ENCODE measurements at regions not wholly inside any gene's neighbourhood (a gene's known extent, or its start where the extent isn't known, plus 50 kb on each side); places are given as distances from the start of the nearest gene placed in this dataset.

DNA sequence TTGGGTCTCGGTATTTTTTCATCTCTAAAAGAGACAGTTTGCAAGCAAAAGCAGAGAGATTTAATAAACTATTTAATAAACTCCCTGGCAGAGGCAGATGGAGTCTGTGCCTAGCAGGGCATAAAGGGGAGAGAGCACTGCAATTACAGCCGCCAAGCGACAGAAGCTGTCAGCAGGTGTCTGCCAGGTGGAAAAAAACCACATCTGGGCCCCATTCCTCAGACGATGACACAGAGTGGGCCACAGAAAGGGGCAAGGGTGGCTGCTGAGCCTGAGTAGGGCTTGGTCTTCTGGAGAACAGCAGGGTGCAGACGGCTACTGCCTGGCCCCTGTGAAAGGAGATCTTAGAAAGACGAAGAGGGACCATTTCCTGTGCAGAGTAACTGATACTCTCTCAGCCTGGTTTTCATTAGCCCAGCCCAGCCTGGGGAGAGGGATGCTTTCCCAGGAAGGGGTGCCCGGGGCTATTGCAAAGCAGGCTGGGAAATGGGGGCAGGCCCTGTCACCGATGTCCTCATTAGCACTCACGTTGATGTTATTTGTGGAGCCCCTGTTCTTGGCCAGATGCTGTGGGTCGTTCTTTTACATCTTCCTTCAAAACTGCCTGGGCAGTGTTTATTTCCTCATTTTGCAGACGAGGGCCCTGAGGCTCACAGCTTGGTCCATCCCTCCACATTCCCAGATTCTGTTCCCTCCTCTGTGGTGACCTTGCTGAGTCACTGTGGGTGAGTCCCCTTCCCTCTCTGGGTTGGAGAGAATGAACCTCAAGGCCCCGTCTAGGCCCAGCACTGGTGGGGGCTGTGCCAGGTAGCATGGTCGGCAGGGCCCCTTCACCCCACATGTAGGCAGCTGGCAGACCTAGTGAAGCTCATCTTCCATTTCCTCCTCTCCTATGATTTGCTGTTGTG, 472.7 kb downstream of the PTPRU start:
- CTCF ChIA-PET: interaction anchor here (0.7 kb wide), 1 partner anchor 266 kb away, joined by 3 read pairs; no protein-coding TSS in a partner anchor
- no peak for TF ChIP-seq BHLHE40 (IDR thresholded peaks at IDR 0.05; ENCODE audit: borderline replicate concordance)
- TF ChIP-seq TARDBP (IDR thresholded peaks at IDR 0.05): no peak
- no peak for TF ChIP-seq ARNT (IDR thresholded peaks at IDR 0.05)
- TF ChIP-seq HDGF (IDR thresholded peaks at IDR 0.05; ENCODE audit: borderline replicate concordance): no peak
- TF ChIP-seq, protein P1, sequence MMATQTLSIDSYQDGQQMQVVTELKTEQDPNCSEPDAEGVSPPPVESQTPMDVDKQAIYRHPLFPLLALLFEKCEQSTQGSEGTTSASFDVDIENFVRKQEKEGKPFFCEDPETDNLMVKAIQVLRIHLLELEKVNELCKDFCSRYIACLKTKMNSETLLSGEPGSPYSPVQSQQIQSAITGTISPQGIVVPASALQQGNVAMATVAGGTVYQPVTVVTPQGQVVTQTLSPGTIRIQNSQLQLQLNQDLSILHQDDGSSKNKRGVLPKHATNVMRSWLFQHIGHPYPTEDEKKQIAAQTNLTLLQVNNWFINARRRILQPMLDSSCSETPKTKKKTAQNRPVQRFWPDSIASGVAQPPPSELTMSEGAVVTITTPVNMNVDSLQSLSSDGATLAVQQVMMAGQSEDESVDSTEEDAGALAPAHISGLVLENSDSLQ (IDR thresholded peaks at IDR 0.05): no peak
- no peak for TF ChIP-seq FOXM1 (IDR thresholded peaks at IDR 0.05; ENCODE audit: borderline replicate concordance)
- no peak for TF ChIP-seq L3MBTL2 (conservative IDR thresholded peaks at IDR 0.05)
- no peak for TF ChIP-seq FOXK2 (IDR thresholded peaks at IDR 0.05)
- no peak for TF ChIP-seq ZNF384 (IDR thresholded peaks at IDR 0.05)
- TF ChIP-seq ELF4 (IDR thresholded peaks at IDR 0.05): no peak
- no peak for TF ChIP-seq CTBP1 (IDR thresholded peaks at IDR 0.05; ENCODE audit: borderline replicate concordance)
- DNase-seq (ENCODE audit: extremely low spot score): no peak
- POLR2A ChIA-PET: no interaction called here

DNA sequence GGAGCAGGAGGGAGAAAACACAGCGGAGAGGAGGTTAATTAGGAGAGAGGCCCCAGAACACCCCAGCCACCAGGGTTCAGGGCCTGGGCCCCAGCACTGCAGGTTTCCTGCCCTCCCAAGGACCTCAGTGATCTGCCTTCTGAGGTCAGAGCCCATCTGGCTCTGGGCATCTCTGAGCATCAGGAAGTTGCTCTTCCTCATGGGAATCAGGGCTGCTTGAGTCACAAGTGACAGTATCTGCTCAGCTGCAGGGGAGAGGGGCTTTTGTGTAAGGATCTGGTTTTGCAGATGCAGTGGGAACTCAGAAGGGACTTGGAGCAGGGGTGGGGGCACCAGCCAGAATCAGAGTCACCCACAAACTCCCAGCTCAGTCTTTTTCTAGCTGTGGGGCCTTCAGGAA, 472.1 kb downstream of the PTPRU start:
- TF ChIP-seq FOXA1 (IDR thresholded peaks at IDR 0.05) (no peak), SUZ12 (IDR thresholded peaks at IDR 0.05) (no peak), LEF1 (IDR thresholded peaks at IDR 0.05; ENCODE audit: borderline replicate concordance) (no peak), NFRKB (IDR thresholded peaks at IDR 0.05) (no peak), ZNF384 (IDR thresholded peaks at IDR 0.05) (no peak), FOXK2 (IDR thresholded peaks at IDR 0.05) (no peak), BHLHE40 (IDR thresholded peaks at IDR 0.05; ENCODE audit: borderline replicate concordance) (no peak), L3MBTL2 (conservative IDR thresholded peaks at IDR 0.05) (no peak), FOXM1 (IDR thresholded peaks at IDR 0.05; ENCODE audit: borderline replicate concordance) (no peak), HDGF (IDR thresholded peaks at IDR 0.05; ENCODE audit: borderline replicate concordance) (no peak)
- ChIA-PET CTCF (no interaction called here), POLR2A (no interaction called here)
- DNase-seq (ENCODE audit: extremely low spot score): no peak

DNA sequence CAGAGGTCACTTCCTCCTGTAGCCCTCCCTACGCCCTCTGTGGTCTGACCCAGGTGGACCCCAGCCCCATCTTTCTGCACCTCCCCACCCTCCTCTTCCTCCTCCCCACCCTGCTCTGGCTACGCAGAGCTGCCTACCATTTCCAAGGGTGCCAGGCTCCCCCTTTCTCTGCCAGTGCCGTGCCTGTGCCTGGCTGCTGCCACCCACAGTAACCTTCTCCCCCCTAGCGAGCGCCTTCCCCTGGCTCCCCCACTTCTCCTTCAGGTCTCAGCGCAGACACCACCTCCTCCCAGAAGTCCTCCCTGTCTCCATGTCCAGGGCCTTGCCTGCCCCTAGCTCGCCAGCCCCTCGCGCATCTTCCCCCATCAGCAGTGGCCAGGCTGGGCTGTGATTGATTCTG, 471.5 kb downstream of the PTPRU start:
- DNase-seq (ENCODE audit: extremely low spot score): no peak
- POLR2A ChIA-PET: no interaction called here
- CTCF ChIA-PET: no interaction called here
- TF ChIP-seq ZNF384 (IDR thresholded peaks at IDR 0.05) (no peak), LEF1 (IDR thresholded peaks at IDR 0.05; ENCODE audit: borderline replicate concordance) (no peak), ELF4 (IDR thresholded peaks at IDR 0.05) (no peak), FOXK2 (IDR thresholded peaks at IDR 0.05) (no peak), FOXA1 (IDR thresholded peaks at IDR 0.05) (no peak), TARDBP (IDR thresholded peaks at IDR 0.05) (no peak), HDGF (IDR thresholded peaks at IDR 0.05; ENCODE audit: borderline replicate concordance) (no peak), SP1 (IDR thresholded peaks at IDR 0.05) (no peak), FOXM1 (IDR thresholded peaks at IDR 0.05; ENCODE audit: borderline replicate concordance) (no peak), CTBP1 (IDR thresholded peaks at IDR 0.05; ENCODE audit: borderline replicate concordance) (no peak), SUZ12 (IDR thresholded peaks at IDR 0.05) (no peak), L3MBTL2 (conservative IDR thresholded peaks at IDR 0.05) (no peak), NFRKB (IDR thresholded peaks at IDR 0.05) (no peak), BHLHE40 (IDR thresholded peaks at IDR 0.05; ENCODE audit: borderline replicate concordance) (no peak), ARNT (IDR thresholded peaks at IDR 0.05) (no peak)
- TF ChIP-seq, protein P1 (IDR thresholded peaks at IDR 0.05): no peak

DNA sequence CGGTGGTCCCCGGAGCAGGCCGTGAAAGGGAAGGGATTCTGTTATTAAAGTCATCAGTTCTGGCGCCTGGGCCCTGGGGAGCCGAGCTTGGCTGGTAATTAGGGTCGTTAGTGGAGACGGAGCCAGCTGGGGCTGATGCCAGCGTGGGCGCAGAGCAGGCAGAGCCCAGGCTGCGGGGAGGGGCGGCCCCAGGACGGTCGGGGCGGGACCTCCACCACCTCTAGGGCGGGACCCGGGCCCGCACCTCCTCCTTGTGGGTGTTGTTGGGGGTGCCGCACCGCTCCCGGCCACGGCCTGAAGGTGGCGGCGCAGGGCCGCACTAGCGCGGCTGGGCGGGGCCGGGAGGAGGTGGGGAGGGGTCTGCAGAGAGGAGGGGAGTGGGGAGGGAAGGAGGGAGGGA, 470.6 kb downstream of the PTPRU start:
- TF ChIP-seq, protein P1 (IDR thresholded peaks at IDR 0.05): no peak
- no peak for TF ChIP-seq ELF4 (IDR thresholded peaks at IDR 0.05)
- TF ChIP-seq SUZ12 (IDR thresholded peaks at IDR 0.05): no peak
- no peak for TF ChIP-seq BHLHE40 (IDR thresholded peaks at IDR 0.05; ENCODE audit: borderline replicate concordance)
- TF ChIP-seq L3MBTL2 (conservative IDR thresholded peaks at IDR 0.05): no peak
- no peak for TF ChIP-seq NFRKB (IDR thresholded peaks at IDR 0.05)
- no peak for TF ChIP-seq CTBP1 (IDR thresholded peaks at IDR 0.05; ENCODE audit: borderline replicate concordance)
- no peak for TF ChIP-seq FOXM1 (IDR thresholded peaks at IDR 0.05; ENCODE audit: borderline replicate concordance)
- TF ChIP-seq ZNF384 (IDR thresholded peaks at IDR 0.05): no peak
- TF ChIP-seq LEF1 (IDR thresholded peaks at IDR 0.05; ENCODE audit: borderline replicate concordance): no peak
- no peak for TF ChIP-seq HDGF (IDR thresholded peaks at IDR 0.05; ENCODE audit: borderline replicate concordance)
- TF ChIP-seq SP1 (IDR thresholded peaks at IDR 0.05): no peak
- no peak for TF ChIP-seq ARNT (IDR thresholded peaks at IDR 0.05)
- no peak for TF ChIP-seq FOXA1 (IDR thresholded peaks at IDR 0.05)
- no peak for TF ChIP-seq TARDBP (IDR thresholded peaks at IDR 0.05)
- no peak for TF ChIP-seq FOXK2 (IDR thresholded peaks at IDR 0.05)
- ChIA-PET POLR2A (no interaction called here), CTCF (no interaction called here)
- peak; percentile 87 for DNase-seq (ENCODE audit: extremely low spot score)

DNA sequence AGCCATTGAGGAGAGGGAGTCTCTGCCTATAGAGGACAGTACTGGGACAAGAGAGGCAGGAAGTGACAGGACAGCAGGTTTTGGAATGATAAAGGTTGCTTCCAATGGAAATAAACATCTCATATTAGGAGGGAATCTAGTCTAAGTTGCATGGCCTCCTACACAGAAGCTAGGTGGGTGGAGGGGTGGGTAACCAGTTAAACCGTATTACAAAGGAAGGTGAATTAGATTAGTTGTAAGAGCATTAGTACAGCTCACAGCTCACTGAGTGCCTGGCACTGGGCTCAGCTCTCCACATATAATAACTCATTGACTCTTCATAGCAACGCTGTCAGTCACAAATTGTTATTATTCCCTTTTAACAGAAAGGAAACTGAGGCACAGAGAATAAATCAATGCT, 468.1 kb downstream of the PTPRU start:
- no peak for DNase-seq (ENCODE audit: extremely low spot score)
- TF ChIP-seq FOXA1 (IDR thresholded peaks at IDR 0.05) (no peak), BHLHE40 (IDR thresholded peaks at IDR 0.05; ENCODE audit: borderline replicate concordance) (no peak), L3MBTL2 (conservative IDR thresholded peaks at IDR 0.05) (no peak), FOXK2 (IDR thresholded peaks at IDR 0.05) (no peak), TARDBP (IDR thresholded peaks at IDR 0.05) (no peak), ARNT (IDR thresholded peaks at IDR 0.05) (no peak)
- POLR2A ChIA-PET: no interaction called here
- CTCF ChIA-PET: interaction anchor here (0.6 to 1.9 kb wide), 3 partner anchors 22 to 94 kb away, joined by 3 to 5 read pairs (median 4); no protein-coding TSS in a partner anchor
